HK-2 (cell line): ENCODE measurements at regions not wholly inside any gene's neighbourhood (a gene's known extent, or its start where the extent isn't known, plus 50 kb on each side); places are given as distances from the start of the nearest gene placed in this dataset.
A peak's percentile ranks its signal among the peaks of the same experiment; 100 is the strongest.

Experiments used
- DNase-seq: peaks from one replicate; pipeline ENCODE4 v3.0.0-alpha.2; 2018; ENCODE audit not compliant: unreplicated experiment

- DNase-seq, result no peak
Measured at GRCh38 chr11:81749245-81749644, 984.4 kb downstream of the FAM181B start.

- DNase-seq, result no peak
Measured at GRCh38 chr11:81744336-81745116, 989.1 kb downstream of the FAM181B start.

GRCh38 chr11:81725701-81726100 lies 1008.0 kb downstream of the FAM181B start:
- no peak for DNase-seq

GRCh38 chr11:81717695-81718094 lies 1016.0 kb downstream of the FAM181B start:
- DNase-seq, result no peak

GRCh38 chr11:81707881-81708280 lies 1025.8 kb downstream of the FAM181B start:
- DNase-seq, result no peak

GRCh38 chr11:81705283-81705682 lies 1028.4 kb downstream of the FAM181B start:
- no peak for DNase-seq

GRCh38 chr11:81700076-81700475 lies 1033.6 kb downstream of the FAM181B start:
- DNase-seq, result no peak

- DNase-seq, result no peak
Measured at GRCh38 chr11:81687057-81687456, 1046.6 kb downstream of the FAM181B start.

- no peak for DNase-seq
Measured at GRCh38 chr11:81674211-81674610, 1059.5 kb downstream of the FAM181B start.

GRCh38 chr11:81673001-81673400 lies 1060.7 kb downstream of the FAM181B start:
- no peak for DNase-seq

GRCh38 chr11:81669935-81670543 lies 1063.6 kb downstream of the FAM181B start:
- no peak for DNase-seq

GRCh38 chr11:81658722-81659121 lies 1074.9 kb downstream of the FAM181B start:
- no peak for DNase-seq

- no peak for DNase-seq
Measured at GRCh38 chr11:81655351-81655750, 1078.3 kb downstream of the FAM181B start.

GRCh38 chr11:81647374-81647773 lies 1086.3 kb downstream of the FAM181B start:
- no peak for DNase-seq

GRCh38 chr11:81644239-81644840 lies 1089.3 kb downstream of the FAM181B start:
- peak; percentile 21 for DNase-seq

- DNase-seq, result no peak
Measured at GRCh38 chr11:81634483-81634882, 1099.2 kb downstream of the FAM181B start.

GRCh38 chr11:81602508-81602907 lies 1131.2 kb downstream of the FAM181B start:
- DNase-seq, result no peak

GRCh38 chr11:81596704-81597103 lies 1137.0 kb downstream of the FAM181B start:
- DNase-seq, result no peak

GRCh38 chr11:81585390-81585933 lies 1148.2 kb downstream of the FAM181B start:
- DNase-seq, result no peak

GRCh38 chr11:81579339-81579738 lies 1154.3 kb downstream of the FAM181B start:
- no peak for DNase-seq

GRCh38 chr11:81578571-81578970 lies 1155.1 kb downstream of the FAM181B start:
- DNase-seq, result no peak

GRCh38 chr11:81574301-81574700 lies 1159.4 kb downstream of the FAM181B start:
- DNase-seq, result no peak

GRCh38 chr11:81573367-81573766 lies 1160.3 kb downstream of the FAM181B start:
- DNase-seq, result no peak
